Cardiac fibroblast (primary cell): ENCODE measurements at regions not wholly inside any gene's neighbourhood (a gene's known extent, or its start where the extent isn't known, plus 50 kb on each side); places are given as distances from the start of the nearest gene placed in this dataset.

Source experiments
- DNase-seq, 2 donors: peaks; one replicate each; pipeline versions ENCODE4 v3.0.0 to v3.0.0-alpha.2; 2010; ENCODE audit warnings: low read depth in 2 of 2
- H3K4me3 ChIP-seq, 2 donors: replicated peaks in 1 of 2; 1 replicate in 1 of 2; 2 replicates in 1 of 2; pipeline ENCODE4 v1.5.1; 2011; ENCODE audit warnings: low read depth in 2 of 2, low read length in 2 of 2, mild to moderate bottlenecking in 2 of 2, moderate library complexity in 1 of 2
- CTCF ChIP-seq: IDR thresholded peaks from one replicate; pipeline ENCODE4 v1.5.1; 2011; ENCODE audit warnings: low read depth, mild to moderate bottlenecking, low read length, inconsistent platforms

GRCh38 chr3:67704322-67704721 lies 49.9 kb upstream of the SUCLG2 start:
- TF ChIP-seq CTCF = no peak
- DNase-seq = no peak
- no peak overlapping the region for H3K4me3 ChIP-seq
